ENCODE measurements at regions not wholly inside any gene's neighbourhood (a gene's known extent, or its start where the extent isn't known, plus 50 kb on each side); places are given as distances from the start of the nearest gene placed in this dataset.

DNA sequence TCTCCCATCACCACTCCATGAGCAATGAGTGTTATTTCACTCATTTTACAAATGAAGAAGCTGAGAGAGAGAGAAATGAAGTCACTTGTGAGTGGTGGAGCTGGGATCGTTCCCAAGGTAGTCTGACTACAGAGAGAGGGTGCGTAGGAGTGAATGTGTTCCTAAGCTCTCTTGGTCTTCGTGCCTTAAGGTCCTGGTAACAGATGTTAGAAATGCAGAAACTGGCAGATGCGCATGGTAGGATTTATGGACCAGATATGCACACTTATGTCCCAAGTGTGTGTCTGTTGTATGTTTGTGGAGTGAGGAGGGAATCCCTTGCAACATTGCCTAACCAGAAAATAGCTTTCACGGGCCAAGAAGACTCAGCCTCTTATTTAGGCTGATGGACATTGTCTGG is 93.2 kb upstream of the ZNF469 start:
- H3K27ac ChIP-seq (ENCODE audit: low read length), result no peak overlapping the region
- H3K4me3 ChIP-seq (ENCODE audit: low read length in 2 of 2), result no peak overlapping the region
- H3K36me3 ChIP-seq (ENCODE audit: control insufficient read depth in 2 of 2, insufficient read depth in 2 of 2, low read length in 2 of 2), result no peaks in the 10 kb centered on the region
- H3K4me1 ChIP-seq (ENCODE audit: control insufficient read depth, insufficient read depth, low read length), result no peaks in the 10 kb centered on the region
- H3K27me3 ChIP-seq (ENCODE audit: control insufficient read depth in 1 of 2, insufficient read depth in 2 of 2, low read length in 2 of 2), result peaks cover 10 to 13% of the 10 kb centered on the region in 2 donors
- no peak overlapping the region for H3K9ac ChIP-seq (ENCODE audit: low read length in 2 of 2)
- peaks cover 11 to 15% of the 10 kb centered on the region in 2 donors for H3K9me3 ChIP-seq (ENCODE audit: control insufficient read depth in 2 of 2, low read length in 2 of 2)

DNA sequence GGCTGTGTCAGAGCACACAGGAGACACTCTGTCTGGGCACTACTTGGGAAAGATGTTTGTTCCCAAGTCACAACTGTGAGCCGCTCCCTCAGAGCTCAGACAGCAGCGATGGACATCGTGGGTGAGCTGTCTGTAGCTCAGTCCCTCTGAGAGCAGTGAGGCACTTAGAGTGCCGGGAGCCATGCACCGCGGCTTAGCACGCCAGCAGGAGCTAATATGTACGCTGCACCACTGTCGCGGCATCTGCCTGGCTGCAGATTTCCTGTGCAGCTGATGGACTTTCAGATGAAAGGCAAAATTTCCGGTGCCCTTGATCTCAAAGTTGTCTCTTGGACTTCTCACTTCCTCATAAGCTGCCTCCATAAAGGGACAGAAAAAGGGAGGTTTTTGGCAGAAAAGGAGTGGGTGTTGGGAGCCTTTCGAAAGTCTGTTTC is 92.8 kb upstream of the ZNF469 start:
- H3K27ac ChIP-seq (ENCODE audit: low read length), result no peak overlapping the region
- no peak overlapping the region for H3K4me3 ChIP-seq (ENCODE audit: low read length in 2 of 2)
- no peaks in the 10 kb centered on the region for H3K36me3 ChIP-seq (ENCODE audit: control insufficient read depth in 2 of 2, insufficient read depth in 2 of 2, low read length in 2 of 2)
- no peaks in the 10 kb centered on the region for H3K4me1 ChIP-seq (ENCODE audit: control insufficient read depth, insufficient read depth, low read length)
- H3K9ac ChIP-seq (ENCODE audit: low read length in 2 of 2), result no peak overlapping the region
- H3K27me3 ChIP-seq (ENCODE audit: control insufficient read depth in 1 of 2, insufficient read depth in 2 of 2, low read length in 2 of 2), result peaks cover 12 to 13% of the 10 kb centered on the region in 2 donors
- H3K9me3 ChIP-seq (ENCODE audit: control insufficient read depth in 2 of 2, low read length in 2 of 2), result peaks cover 11 to 15% of the 10 kb centered on the region in 2 donors

DNA sequence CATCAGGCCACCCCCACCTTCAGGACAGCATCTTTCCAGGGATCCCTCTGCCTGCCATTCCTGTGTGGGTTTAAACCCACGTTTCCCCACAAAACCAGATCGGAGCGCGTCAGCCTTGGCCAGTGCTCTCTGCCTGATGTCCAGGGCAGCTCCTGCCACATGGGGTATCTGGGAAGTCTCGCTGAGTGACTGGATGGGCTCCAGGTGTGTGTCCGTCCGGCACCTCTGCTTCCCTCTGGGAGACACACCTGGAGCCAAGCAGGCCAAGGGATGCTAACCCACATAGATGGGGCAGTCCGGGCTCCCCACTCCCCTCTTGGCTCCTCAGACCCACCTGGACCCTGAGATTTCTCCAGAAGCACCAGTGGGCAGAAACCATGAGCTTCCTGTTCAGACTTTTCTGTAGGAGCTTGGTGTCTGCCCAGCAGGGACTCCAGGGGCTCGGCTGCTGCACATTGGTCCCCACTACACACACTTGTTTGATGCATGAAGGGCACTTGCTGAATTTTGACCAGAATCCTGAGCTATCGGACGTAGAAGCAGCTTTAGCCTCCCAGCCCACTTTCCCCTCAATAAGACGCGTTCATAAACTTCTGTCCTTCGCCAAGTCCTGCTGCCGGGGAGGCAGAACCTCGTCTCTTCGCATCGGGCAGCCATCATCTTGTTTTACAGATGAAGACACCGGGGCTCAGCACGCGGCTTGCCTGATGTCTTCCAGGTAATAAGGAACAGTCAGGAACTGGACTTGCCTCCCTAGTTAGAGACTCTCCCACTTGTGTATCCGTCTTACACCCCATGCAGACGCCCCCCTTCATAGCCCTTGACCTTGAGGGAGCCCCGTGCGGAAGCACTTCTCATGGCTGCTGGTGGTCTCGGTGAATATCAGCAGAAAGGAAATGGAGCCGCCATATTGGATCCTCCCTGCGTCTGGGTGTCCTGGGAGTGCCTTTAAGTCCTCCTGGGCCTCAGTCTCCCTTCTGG is 91.6 kb upstream of the ZNF469 start:
- H3K27me3 ChIP-seq (ENCODE audit: control insufficient read depth in 1 of 2, insufficient read depth in 2 of 2, low read length in 2 of 2), result peaks cover 12 to 15% of the 10 kb centered on the region in 2 donors

DNA sequence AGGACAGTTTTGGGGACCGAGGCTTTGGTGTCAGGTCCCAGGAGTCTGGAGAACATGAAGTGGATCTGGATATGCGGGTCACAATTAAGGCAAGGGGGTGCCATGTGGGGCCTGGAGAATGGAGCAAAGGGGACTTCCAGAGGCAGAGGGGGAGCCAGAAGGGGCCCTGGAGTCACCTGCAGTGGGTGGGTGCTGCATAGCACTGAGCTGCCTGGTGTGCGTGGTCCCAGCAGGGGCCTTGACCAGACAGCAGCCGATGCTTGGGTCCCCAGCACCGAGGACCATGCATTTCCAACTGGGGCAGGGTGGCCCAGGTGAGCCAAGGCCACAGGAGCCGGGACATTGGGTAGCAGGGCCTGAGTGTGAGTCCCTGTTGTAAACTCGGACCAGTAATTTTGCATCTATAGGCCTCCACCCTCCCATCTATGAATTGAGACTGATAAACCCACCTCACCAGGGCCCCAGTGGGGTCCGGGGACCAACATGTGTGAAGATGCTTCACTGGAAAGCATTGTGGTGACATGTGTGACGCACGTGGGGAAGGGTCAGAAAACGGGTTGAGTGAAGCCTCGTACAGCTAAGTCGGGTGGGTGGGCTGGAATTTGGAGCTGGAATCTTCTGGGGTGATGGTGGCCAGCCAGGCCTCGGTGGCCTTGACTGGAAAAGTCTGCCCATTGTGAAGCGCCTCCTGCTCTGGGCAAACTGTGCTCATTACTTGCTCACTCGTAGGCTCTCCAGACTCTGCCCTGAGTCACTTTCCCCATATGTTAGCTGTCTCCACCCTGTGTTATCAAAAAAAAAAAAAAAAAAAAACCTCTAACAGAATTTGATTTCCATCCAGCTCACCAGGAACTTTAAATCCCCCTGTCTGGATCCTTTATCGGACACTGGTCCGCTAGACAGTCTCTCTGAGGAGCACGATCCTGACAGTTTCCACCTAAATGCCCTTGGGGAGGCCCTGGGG is 90.5 kb upstream of the ZNF469 start:
- Histone ChIP-seq H3K4me3 (ENCODE audit: low read length in 2 of 2) (no peak overlapping the region), H3K9me3 (ENCODE audit: control insufficient read depth in 2 of 2, low read length in 2 of 2) (peaks cover 5 to 11% of the 10 kb centered on the region in 2 donors), H3K27ac (ENCODE audit: low read length) (no peak overlapping the region), H3K27me3 (ENCODE audit: control insufficient read depth in 1 of 2, insufficient read depth in 2 of 2, low read length in 2 of 2) (peaks cover 12 to 20% of the 10 kb centered on the region in 2 donors), H3K36me3 (ENCODE audit: control insufficient read depth in 2 of 2, insufficient read depth in 2 of 2, low read length in 2 of 2) (no peaks in the 10 kb centered on the region), H3K4me1 (ENCODE audit: control insufficient read depth, insufficient read depth, low read length) (no peaks in the 10 kb centered on the region), H3K9ac (ENCODE audit: low read length in 2 of 2) (no peak overlapping the region)

More for the DNA sequence above, 91.6 kb upstream of the ZNF469 start:
- Histone ChIP-seq H3K4me3 (ENCODE audit: low read length in 2 of 2) (no peak overlapping the region), H3K9me3 (ENCODE audit: control insufficient read depth in 2 of 2, low read length in 2 of 2) (peaks cover 11 to 15% of the 10 kb centered on the region in 2 donors), H3K36me3 (ENCODE audit: control insufficient read depth in 2 of 2, insufficient read depth in 2 of 2, low read length in 2 of 2) (no peaks in the 10 kb centered on the region), H3K9ac (ENCODE audit: low read length in 2 of 2) (no peak overlapping the region), H3K27ac (ENCODE audit: low read length) (no peak overlapping the region), H3K4me1 (ENCODE audit: control insufficient read depth, insufficient read depth, low read length) (no peaks in the 10 kb centered on the region)

DNA sequence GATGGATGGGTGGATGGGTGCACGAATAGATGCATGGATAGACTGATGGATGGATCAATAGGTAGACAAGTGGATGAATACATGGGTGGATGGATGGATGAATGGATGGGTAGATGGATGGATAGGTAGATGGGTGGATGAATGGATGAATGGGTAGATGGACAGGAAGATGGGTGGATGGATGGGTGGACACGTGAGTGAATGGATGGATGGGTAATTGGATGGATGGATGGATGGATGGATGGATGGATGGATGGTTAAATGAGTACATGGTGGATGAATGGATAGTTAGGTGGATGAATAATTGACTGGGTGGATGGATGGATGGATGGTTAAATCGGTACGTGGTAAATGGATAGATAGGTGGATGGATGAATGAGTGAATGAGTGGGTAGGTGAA is 89.7 kb upstream of the ZNF469 start:
- Histone ChIP-seq H3K4me1 (ENCODE audit: control insufficient read depth, insufficient read depth, low read length) (no peaks in the 10 kb centered on the region), H3K27me3 (ENCODE audit: control insufficient read depth in 1 of 2, insufficient read depth in 2 of 2, low read length in 2 of 2) (peaks cover 16 to 20% of the 10 kb centered on the region in 2 donors), H3K27ac (ENCODE audit: low read length) (no peak overlapping the region), H3K4me3 (ENCODE audit: low read length in 2 of 2) (no peak overlapping the region), H3K9me3 (ENCODE audit: control insufficient read depth in 2 of 2, low read length in 2 of 2) (peaks cover 4 to 6% of the 10 kb centered on the region in 2 donors), H3K36me3 (ENCODE audit: control insufficient read depth in 2 of 2, insufficient read depth in 2 of 2, low read length in 2 of 2) (no peaks in the 10 kb centered on the region), H3K9ac (ENCODE audit: low read length in 2 of 2) (no peak overlapping the region)

DNA sequence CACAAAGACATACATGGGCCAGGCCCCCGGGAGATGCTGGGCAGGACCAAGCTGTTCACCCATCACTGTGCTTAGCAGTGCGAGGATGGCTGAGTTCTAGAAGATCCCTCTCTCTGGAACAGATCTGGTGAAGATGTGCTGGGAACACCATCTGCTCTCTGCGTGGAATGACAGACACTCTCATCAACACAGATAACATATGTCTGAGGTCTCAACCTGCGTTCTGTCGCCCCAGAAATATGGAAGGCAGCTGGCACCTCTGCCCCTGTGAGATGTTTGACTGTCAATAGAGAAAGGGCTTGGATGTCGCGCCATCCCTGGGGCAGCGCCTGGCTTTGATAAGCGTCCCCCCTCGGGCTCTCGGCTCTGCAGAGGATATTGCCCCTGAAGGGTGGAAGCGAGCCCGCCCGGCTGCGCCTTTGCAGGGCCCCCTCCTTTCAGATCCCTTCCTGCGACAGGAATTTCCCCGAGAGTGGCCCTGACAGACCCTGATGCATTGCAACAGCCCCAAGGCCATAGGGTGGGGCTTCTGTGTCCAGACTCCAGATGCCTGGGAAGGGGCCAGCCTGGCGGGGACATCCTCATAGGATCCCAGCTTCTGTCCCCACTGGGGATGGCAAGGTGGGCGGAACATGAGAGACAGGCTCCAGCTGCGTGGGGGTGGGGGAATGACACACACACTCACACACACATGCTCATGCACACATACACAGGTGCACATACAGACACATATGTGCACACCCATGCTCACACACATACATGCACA is 86.9 kb upstream of the ZNF469 start:
- H3K9ac ChIP-seq (ENCODE audit: low read length in 2 of 2), result no peak overlapping the region
- H3K27ac ChIP-seq (ENCODE audit: low read length), result no peak overlapping the region
- H3K9me3 ChIP-seq (ENCODE audit: control insufficient read depth in 2 of 2, low read length in 2 of 2), result no peaks in the 10 kb centered on the region
- no peaks in the 10 kb centered on the region for H3K36me3 ChIP-seq (ENCODE audit: control insufficient read depth in 2 of 2, insufficient read depth in 2 of 2, low read length in 2 of 2)
- no peak overlapping the region for H3K4me3 ChIP-seq (ENCODE audit: low read length in 2 of 2)
- H3K27me3 ChIP-seq (ENCODE audit: control insufficient read depth in 1 of 2, insufficient read depth in 2 of 2, low read length in 2 of 2), result peaks cover 16 to 20% of the 10 kb centered on the region in 2 donors
- no peaks in the 10 kb centered on the region for H3K4me1 ChIP-seq (ENCODE audit: control insufficient read depth, insufficient read depth, low read length)

DNA sequence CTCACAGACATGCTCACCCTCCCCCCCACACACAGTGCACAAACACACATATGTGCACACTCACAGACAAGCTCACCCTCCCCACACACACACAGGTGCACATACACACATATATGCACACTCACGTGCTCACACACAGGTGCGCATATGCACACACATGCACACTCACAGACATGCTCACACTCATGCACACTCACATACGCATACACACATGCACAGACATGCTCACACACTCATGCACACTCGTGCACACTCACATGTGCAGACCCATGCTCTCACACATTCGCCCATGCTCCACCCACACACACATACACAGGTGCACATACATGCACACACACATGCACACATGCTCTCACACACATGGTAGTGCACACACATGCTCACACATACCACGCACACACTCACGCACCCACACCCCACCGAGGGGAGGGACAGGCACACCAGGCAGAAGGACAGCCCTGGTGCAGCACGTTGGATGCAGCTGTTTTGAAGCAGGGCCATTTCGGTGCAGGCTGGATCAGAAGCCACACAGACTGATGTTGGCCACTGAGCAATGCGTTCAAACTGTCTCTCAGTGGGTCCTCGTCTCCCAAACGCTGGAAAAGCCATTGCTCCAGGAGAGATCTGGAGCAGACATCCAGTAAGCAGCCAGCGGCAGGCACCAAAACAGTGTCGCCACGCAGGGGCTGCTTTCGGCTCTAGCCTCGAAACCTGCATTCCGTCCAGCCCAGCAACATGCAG is 86.2 kb upstream of the ZNF469 start:
- Histone ChIP-seq H3K27ac (ENCODE audit: low read length) (no peak overlapping the region), H3K36me3 (ENCODE audit: control insufficient read depth in 2 of 2, insufficient read depth in 2 of 2, low read length in 2 of 2) (no peaks in the 10 kb centered on the region), H3K4me1 (ENCODE audit: control insufficient read depth, insufficient read depth, low read length) (no peaks in the 10 kb centered on the region), H3K4me3 (ENCODE audit: low read length in 2 of 2) (no peak overlapping the region), H3K9ac (ENCODE audit: low read length in 2 of 2) (no peak overlapping the region), H3K9me3 (ENCODE audit: control insufficient read depth in 2 of 2, low read length in 2 of 2) (no peaks in the 10 kb centered on the region), H3K27me3 (ENCODE audit: control insufficient read depth in 1 of 2, insufficient read depth in 2 of 2, low read length in 2 of 2) (peaks cover 14 to 17% of the 10 kb centered on the region in 2 donors)

DNA sequence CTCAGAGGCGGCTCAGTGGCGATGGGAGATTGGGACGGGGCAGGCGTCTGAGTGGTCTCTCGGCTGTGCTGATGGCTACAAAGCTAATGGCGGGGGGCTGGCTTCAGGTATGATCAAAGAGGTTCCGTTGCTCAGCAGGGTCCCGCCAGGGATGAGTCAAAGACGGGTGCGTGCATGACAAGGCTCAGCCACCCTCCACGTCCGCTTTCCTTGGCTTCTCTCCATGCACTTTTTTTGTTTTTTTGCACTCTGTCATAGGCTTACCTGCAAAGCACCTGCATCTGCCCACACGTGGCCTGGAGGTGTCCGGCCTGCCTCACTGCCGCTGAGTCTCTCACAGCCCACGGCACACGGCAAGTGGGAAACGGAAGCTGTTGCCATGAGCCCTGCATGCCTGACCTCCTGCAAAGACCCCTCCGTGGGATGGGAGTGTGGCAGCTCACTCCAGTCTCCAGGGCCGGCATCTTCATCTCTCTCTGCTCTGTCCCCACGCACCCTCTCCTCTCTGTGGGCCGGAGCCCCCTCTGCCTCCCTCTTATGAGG is 85.5 kb upstream of the ZNF469 start:
- Histone ChIP-seq H3K27ac (ENCODE audit: low read length) (no peak overlapping the region), H3K36me3 (ENCODE audit: control insufficient read depth in 2 of 2, insufficient read depth in 2 of 2, low read length in 2 of 2) (no peaks in the 10 kb centered on the region), H3K4me3 (ENCODE audit: low read length in 2 of 2) (no peak overlapping the region), H3K27me3 (ENCODE audit: control insufficient read depth in 1 of 2, insufficient read depth in 2 of 2, low read length in 2 of 2) (peaks cover 11 to 16% of the 10 kb centered on the region in 2 donors), H3K9ac (ENCODE audit: low read length in 2 of 2) (no peak overlapping the region), H3K9me3 (ENCODE audit: control insufficient read depth in 2 of 2, low read length in 2 of 2) (no peaks in the 10 kb centered on the region), H3K4me1 (ENCODE audit: control insufficient read depth, insufficient read depth, low read length) (no peaks in the 10 kb centered on the region)

DNA sequence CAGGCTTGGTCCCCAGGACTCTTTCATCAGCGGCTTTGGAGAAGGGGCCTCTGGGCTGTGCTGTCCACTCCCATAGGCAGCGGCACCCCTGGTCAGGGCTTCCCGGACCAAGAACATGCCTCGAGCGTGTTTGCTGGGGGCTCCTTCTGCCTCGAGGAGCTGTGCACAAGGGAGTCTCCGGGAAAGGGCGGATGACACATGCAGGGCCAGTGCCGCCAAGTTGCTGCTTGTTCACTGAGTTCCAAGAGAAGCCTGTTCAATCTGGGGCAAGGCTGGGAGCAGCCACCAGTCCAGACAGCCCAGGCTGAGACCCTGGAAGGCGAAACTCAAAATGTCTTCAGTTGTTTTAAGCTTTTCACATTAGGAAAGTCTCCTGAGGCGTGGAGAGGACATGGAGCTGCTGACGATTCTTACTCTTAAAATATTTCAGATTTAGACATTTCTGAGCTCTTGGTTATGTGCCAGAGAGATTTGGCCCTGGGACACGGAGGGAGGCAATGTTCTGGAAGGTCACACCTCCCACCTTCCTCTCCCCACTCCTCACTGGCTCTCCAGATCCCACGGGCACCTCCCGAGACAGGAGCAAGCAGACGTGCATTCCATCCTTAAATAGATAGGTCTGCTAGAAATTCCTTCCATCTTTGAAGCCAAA is 84.5 kb upstream of the ZNF469 start:
- Histone ChIP-seq H3K9me3 (ENCODE audit: control insufficient read depth in 2 of 2, low read length in 2 of 2) (peaks cover 0 to 6% of the 10 kb centered on the region in 2 donors), H3K4me3 (ENCODE audit: low read length in 2 of 2) (no peak overlapping the region), H3K27ac (ENCODE audit: low read length) (no peak overlapping the region), H3K27me3 (ENCODE audit: control insufficient read depth in 1 of 2, insufficient read depth in 2 of 2, low read length in 2 of 2) (peaks cover 9 to 13% of the 10 kb centered on the region in 2 donors), H3K4me1 (ENCODE audit: control insufficient read depth, insufficient read depth, low read length) (no peaks in the 10 kb centered on the region), H3K36me3 (ENCODE audit: control insufficient read depth in 2 of 2, insufficient read depth in 2 of 2, low read length in 2 of 2) (no peaks in the 10 kb centered on the region), H3K9ac (ENCODE audit: low read length in 2 of 2) (no peak overlapping the region)

All from stomach smooth muscle (tissue), 2 donors.